Urothelium cell line (cell line): ENCODE measurements at regions not wholly inside any gene's neighbourhood (a gene's known extent, or its start where the extent isn't known, plus 50 kb on each side); places are given as distances from the start of the nearest gene placed in this dataset.
"Not testable (repeated sequence)": the region's sequence is repeated elsewhere in the genome, so short reads cannot be mapped to it uniquely, and the experiment has no call there.

ENCODE experiments used
- DNase-seq: peaks from one replicate; pipeline ENCODE4 v3.0.0; 2011; ENCODE audit warnings: low spot score, mixed read lengths
- FAIRE-seq: peaks from 2 replicates; lab custom pipeline; 2011; peaks lifted over from hg19 to GRCh38; lab: Jason Lieb, UNC

DNA sequence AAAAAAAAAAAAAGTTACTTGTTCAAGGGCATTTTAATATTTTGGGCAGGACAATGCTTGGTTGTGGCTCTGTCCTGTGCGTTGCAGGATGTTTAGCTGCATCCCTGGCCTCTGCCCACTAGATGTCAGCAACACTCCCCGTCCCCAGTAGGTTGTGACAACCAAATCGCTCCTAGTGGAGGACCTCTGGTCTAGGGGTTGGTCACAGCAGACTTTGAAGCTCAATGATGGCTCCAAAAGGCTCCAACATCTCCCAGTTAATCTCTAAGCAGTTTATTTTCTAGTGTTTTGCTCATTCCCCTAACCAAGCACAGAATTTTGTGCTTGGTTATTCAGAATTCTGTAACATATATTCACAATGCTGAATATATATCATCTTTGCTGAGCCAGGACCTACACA is 67.0 kb downstream of the CHRNA1 start:
- DNase-seq, result peak; percentile 83
- FAIRE-seq, result no peak

DNA sequence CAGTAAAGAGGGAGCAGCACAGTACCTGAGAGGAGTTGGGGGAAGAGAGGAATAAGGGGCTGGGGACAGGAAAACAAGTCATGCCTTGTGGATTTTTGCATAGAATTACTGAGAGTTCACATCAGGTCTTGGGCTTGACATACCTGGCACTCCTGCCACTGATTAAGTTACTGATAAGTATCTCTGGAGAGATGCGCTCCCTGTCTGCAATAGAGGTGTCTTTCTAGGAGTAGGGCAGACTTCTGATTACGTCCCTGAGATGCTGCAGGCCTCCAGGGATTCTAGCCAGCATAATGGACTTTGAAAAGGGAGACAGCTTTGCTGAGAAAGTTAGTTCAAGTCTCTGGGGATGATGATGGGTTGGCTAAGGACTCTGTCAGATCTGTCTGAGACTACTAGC is 69.4 kb downstream of the CHRNA1 start:
- no peak for DNase-seq
- no peak for FAIRE-seq

DNA sequence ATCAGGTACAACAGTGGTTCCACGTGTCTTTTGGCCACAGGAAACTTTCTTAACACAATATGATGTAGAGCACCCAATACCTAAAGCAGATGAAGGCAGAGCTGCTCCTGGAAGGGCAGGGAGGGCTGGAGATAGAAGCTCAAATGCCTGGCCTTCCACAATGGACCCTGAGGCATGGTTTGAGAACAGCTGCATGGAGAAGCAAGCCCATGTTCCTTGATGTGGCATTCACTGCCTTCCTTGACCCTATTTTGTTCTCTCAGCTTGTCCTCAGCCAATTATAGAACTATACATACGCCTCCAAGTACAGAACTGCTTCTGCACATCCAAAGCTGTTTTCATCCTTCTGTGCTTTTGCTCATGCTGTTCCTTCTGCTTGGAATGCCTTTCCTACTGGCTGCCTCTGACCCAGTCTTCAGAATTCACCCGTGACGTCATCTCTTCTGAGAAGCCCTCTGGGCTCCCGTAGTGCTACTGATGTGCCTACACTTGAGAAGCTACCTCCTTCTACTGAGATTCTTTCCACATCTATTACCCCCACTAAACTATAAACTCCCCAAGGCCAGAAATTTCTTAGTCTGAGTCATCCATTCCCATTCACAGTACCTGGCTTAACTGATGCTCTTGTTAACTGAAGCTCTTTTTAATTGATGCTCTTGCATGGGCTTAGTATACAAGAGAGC is 69.9 kb downstream of the CHRNA1 start:
- FAIRE-seq (no peak), DNase-seq (no peak)

DNA sequence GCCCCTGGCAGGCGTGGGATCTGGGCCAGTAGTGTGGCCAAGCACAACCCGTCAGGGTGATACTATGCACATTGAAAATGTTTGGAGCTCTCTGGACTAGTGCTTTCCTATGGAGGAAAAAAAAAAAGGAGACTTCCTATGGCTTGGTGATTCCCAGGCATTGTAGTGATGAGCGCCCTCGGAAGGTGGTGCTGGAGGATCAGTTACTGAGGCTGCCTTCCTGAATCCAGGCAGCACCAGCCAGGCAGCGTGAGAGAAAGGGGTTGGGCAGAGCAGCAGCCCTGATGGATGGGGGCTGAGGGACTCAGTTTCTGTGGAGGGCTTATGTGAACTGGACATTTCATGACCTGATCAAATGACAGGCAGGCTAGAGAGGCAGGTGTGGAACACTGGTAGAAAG is 70.9 kb downstream of the CHRNA1 start:
- FAIRE-seq, result no peak
- DNase-seq, result no peak

DNA sequence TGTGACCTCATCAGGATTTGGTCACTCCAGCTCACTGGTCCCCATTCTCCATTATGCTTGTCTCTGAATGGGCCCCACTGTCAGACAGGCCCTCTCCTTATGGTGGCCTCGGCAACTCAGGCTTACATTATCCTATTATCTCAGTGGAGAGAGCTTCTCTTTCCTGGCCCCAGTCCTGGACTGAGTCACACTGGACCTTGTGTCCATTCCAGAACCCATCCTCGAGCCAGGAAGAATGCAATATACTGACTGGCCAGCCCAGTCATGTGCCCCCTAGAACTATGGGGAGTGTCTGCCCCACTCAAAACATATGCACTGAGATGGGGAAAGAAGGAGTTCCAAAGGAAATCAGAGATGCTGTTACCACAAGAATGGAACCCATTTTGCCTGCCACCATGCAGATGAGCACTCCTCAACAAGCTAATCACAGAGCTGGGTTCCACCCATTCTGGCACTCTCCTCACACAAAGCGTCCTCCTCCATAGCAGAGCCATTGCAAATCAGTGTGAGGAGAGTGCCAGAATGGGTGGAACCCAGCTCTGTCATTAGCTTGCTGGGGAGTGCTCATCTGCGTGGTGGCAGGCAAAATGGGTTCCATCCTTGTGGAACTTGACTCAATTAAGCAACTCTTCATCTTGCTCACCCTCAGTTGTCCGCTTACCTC is 71.9 kb downstream of the CHRNA1 start:
- no peak for FAIRE-seq
- no peak for DNase-seq

DNA sequence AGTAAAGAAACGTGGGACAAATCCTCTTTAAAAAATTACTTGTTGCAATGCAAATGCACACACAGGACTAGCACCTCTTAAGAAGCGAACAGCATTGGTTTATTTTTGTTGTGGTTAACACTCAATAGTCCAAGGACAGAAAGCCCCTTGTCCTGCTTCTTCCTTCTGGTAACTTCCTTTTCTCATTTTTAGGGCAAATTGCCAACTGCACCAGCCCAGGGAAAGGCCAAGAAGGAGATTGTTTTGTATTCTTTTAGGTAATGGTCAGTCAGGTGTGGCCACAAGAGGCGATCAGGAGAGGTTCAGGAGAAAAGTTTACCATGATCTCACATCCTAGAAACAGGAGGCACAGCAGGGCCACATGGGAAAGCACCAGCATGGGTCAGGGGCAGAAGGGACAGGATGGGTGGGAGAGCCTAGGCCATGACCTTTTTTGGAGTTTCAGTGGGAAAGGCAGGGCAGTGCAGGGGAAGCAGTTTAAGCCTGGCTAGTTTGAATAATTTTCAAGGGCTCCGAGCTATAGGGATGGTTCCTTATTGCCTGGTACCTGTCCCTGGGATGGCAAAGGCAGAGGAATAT is 73.0 kb downstream of the CHRNA1 start:
- FAIRE-seq, result no peak
- DNase-seq, result no peak

DNA sequence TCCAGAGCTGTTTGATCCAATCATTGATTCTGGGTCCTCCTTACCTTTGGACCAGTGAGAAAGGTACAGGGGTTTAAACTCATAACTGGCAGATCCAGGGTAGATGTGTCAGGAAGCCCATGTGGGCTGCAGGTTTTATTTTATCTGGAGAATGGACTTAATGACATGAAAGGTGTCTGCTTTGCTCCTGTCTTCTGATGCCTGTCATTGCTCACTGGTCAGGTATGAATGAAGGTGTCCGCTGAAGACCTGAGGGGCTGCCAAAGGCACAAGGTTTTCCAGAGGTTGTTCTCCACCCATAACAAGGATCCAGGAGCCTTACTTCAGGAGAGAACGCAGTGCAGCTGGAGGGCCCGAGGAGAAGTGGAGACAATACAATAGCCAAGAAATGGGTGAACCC is 74.2 kb downstream of the CHRNA1 start:
- FAIRE-seq, result no peak
- DNase-seq, result no peak

DNA sequence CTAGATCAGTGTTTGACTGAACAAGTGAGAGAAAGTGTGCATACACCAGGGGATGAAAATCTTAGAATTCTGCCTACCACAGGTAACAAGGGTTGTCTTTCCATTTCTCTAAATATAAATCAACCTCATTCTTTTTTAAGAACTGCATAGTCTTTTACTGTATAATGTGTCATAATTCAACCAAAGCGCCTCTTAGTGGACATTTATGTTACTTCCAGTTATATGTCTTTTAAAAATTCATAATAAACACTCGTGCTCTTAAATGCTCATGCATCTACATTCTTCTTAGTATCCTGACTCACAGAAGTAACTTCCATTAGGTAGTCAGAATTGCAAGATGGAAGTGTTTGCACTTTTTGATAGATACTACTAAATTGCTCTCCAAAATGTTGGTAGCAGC is 76.2 kb downstream of the CHRNA1 start:
- FAIRE-seq, result no peak
- DNase-seq, result no peak

DNA sequence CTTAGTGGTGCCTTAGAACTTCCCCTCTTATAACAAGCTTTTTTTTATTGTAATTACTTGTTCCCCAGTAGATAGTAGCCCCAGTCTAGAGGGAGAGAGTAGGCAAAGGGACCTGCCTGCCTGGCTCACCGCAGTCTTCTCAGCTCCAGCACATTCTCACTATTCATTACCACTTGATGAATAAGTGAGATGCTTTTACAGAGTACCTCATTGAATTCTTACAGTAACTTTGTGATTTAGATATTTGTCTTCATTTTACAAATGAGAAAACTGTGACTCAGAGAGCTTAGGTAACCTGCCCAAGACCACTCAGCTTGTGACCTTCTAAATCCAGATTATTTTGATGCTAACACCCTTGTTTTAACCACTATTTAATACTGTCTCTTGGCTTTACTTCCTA is 77.8 kb downstream of the CHRNA1 start:
- DNase-seq, result no peak
- FAIRE-seq, result no peak

DNA sequence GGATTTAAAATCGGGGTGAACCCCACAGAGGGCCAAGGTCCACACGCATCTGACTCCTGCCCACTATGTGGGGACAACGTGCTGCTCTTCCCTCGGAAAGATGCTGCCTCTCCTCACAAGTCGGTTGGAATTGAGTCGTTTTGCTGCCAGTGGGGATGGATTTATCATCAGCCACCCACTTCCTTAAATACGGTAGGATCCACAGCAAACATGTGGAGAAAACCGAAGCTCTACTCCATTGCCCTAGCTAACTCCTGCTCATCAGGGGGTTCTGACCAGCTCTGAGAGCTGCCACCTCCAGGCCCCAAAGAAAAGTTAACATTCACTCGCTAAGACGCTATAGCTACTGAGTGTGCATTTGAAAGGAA is 80.9 kb downstream of the CHRNA1 start:
- FAIRE-seq, result no peak
- DNase-seq, result peak; percentile 55

DNA sequence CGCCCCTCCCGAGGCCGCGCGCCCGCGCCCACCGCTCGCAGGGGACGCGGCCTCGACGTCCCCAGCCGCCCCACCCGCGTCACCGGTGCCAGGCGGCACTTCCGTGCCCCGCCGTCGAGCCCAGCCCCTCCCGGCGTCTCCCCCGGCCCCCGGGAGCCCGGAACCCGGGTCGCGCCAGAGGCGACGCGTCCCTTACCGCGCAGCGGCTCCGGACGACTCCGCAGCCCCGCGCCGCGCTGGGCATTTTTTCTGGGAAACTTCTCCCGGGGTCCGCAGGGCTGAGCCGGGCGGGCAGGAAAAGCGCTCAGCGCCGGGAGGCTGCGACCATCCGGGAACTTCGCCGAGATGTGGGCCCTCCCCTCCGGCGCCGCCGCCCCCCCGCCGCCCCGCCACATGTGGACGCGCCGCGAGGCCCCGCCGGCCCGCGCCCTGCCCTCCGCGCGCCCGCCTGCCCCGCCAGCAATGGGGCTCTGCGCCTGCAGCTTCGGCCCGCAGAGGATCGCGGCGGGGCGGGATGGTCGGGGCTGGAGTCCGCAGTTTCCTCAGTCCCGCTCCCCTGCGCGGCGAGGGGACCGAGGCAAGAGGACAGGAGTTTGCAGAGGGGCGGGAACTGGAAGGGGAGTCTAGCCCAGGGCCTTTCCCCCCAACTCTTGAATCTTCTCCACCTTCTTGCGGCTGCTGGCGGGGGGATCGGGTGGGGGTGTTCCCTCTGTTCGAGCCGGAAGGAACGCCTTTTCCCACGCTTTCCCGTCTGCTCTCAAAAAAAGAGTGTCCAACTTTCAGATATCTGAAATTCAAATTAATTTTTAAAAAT is 81.5 kb downstream of the CHRNA1 start:
- FAIRE-seq (no peak), DNase-seq (peak; percentile 93)

DNA sequence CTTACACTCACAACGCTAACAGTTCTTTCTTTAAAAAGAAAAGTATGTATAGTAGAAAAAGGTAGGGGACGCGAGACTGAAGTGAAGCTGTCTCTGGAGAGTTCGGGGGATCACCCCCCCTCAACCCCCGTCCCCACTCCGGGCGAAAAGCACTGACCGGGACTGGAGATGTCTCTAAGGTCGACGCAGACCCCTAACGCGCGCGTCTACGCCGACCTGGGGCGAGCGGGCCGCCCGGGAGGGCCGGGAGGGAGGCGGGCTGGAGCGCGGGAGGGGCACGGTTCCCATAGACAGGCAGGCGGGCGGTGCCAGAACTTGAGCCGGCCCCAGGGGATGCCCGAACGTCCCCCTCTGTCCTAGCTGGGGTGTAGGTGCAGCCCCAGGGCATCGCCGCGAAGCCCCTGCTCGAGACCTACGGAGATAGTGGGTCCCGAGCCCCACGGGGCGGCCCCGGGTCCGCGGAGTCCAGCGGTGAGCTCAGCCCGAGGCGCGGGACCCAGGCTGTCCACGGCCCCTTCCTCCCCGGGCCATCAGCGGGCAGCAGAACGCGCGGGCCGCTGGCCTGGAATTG is 82.2 kb downstream of the CHRNA1 start:
- FAIRE-seq (no peak), DNase-seq (peak; percentile 68)

DNA sequence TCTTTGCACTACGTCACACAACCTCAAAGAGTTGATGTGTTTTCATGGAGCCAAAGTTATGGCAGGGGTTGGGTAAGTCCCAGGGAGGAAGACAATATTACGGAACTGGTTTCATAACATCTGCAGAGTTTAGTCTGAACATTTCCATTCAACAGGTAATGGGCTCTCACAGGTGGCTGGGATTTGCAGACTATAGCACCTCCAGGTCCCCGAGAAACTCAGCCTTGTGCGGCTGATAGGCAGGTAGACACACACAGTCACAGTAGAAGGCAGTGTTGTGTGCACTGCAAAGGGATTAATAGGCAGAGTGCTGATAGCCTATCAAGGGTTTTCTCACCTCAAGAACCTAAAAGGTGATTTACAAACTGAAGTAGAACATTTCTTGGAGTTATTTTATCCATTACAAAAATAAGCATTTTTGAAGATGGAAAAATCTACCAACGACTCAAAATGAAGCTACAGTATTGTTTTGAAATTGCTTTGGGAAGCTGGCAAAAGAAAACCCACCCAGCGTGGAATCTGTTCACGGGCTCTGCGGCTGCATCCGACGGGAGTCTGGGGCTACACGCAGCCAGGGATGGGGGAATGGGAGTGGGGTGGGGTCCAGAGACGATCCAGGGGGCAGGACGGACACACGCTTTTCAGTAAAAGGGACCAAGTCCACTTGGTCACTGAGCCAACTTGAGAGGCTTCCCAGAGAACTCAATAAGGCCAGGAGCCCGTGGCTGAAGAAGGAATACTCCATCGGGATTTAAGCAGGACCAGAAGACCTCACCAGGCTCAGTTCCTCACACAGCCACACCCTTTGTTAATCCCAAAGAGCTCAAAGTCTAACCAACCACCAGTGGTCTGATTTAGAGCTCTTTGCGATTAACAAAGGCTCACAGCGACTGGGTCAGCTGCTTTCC is 82.9 kb downstream of the CHRNA1 start:
- FAIRE-seq (no peak), DNase-seq (peak; percentile 42)

DNA sequence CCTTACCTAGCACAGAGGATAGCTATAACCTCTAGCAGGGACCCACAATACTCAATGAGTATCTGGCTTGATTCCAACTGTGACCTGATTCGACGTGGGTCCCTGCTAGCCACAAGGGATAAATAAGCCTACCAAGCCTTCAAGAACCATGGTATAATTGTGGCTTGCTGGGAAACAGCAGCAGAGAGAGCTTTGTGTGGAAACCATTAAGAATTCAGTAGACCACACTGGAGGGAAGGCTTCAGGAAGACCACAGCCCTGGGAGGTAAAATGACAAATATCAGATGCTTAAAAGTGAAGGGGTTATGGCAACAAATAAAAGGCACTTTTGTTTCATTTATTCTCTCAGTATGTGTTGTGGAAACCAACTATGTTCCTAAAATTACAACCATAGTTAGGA is 82.6 kb upstream of the WIPF1 start:
- FAIRE-seq (no peak), DNase-seq (no peak)

DNA sequence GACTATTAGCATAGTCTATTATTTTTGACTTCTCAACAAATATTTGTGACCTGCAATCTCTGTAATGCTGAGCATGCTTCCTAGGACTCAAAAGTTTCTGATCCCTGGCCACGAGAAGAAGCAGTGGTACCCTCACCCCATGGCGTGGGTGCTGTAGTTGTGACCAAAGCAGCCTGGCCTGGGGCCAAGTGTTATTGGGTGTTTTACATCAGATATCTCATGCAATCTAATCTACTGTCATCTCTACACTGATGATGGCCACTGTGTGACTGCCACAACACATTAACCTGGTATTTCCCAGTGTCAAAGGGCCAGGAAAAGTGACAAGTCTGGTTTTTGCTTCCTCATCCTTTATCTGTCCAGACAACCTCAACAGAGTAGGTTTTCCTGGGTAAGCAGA is 80.8 kb upstream of the WIPF1 start:
- FAIRE-seq (no peak), DNase-seq (no peak)

DNA sequence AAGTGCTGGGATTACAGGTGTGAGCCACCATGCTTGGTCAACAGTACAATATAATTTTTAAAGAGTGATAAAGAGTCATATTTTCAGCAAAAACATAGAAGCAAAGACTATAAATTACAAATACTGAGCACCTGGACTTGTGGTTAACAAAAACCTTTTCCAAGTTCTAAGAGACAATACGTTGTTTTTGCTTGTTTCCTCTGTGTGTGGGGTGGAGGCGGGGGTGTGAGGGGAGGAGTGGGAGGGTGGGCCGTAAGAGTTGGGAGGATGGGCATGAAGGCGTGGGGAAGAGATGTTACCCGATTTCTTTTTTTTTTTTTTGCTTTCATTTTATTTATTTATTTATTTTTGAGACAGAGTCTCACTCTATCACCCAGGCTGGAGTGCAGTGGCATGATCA is 78.0 kb upstream of the WIPF1 start:
- DNase-seq, result no peak
- FAIRE-seq, result no peak

DNA sequence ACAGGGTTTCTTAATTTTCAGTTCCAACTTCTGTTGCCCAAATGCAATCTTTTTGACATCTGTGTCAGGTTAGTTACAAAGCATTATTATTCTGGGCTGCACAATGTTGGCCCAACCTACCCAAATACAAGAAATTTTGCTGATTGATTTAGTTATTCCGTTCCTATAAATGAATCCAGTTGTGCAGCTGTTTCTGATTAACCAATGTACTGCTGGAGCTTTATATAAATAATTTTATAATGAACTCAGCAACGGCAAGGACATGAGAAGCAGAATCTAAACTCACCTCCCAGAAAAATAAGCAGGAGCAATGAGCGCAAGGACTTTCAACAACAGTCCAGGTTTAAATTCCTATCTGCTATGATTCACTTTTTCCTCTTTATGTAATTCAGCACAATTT is 76.3 kb upstream of the WIPF1 start:
- DNase-seq (no peak), FAIRE-seq (no peak)

DNA sequence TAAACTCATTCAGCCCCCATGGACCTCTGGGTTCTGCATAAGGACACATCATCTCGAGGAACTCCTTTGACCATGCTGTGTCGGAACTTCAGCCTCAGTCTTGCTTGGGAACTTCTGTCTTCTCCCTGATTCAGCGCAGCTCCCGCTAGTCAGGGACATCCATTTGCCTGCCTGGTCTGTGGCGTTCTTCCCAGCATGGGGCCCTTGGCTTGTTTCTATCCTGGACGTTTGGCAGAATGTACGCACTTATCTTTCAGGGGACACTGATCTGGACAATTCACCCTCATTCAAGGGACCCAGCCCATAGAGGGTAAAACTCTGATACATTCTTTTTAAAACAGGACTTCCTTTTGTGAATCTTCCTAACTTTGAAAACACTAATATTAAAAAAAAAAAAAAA is 75.8 kb upstream of the WIPF1 start:
- DNase-seq (no peak), FAIRE-seq (no peak)

DNA sequence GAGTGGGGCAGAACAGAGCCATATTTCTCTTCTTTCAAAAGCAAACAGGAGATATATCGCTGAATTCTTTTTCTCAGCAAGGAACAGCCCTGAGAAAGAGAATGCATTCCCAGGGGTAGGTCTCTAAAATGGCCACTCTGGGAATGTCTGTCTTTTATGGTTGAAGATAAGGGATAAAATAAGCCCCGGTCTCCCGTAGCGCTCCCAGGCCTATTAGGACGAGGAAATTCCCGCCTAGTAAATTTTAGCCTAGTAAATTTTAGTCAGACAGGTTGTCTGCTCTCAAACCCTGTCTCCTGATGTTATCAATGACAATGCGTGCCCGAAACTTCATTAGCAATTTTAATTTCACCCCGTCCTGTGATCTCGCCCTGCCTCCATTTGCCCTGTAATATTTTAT is 73.9 kb upstream of the WIPF1 start:
- DNase-seq, FAIRE-seq: not testable (repeated sequence)

DNA sequence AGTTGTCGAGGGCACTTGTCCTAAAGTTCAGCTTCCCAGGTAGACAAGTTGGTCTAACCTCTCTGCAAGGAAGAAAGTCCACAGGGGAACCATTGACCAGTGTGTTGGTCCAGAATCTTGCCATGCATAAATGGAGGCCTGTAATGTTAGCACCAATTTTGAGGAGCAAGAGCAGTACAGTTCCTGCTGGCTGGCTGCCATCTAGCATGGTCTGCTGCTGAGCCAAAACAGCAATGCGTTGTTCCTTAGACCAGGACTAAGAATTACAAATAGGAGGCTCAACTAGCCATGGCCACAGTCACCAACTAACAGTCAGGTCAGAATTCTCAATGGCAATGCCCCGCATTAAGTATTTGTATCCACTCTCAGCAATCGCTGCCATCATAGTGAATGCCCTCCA is 72.8 kb upstream of the WIPF1 start:
- DNase-seq (no peak), FAIRE-seq (no peak)
